ENCODE measurements at regions not wholly inside any gene's neighbourhood (a gene's known extent, or its start where the extent isn't known, plus 50 kb on each side); places are given as distances from the start of the nearest gene placed in this dataset.

GRCh38 chr13:105904034-105904742, 631.3 kb downstream of the EFNB2 start:
- Histone ChIP-seq H3K27ac (ENCODE audit: extremely low read depth, low read depth, low read length) (no peak overlapping the region), H3K36me3 (ENCODE audit: control insufficient read depth in 2 of 2, insufficient read depth in 1 of 2, low read length in 2 of 2) (no peaks in the 10 kb centered on the region), H3K4me3 (ENCODE audit: low read depth, low read length) (no peak overlapping the region), H3K9me3 (ENCODE audit: control insufficient read depth, insufficient read depth, low read depth, low read length) (no peaks in the 10 kb centered on the region), H3K4me1 (ENCODE audit: control insufficient read depth, insufficient read depth, low read length) (no peaks in the 10 kb centered on the region)
- no peak for TF ChIP-seq BCL11B (tag by site-specific recombination; IDR thresholded peaks at IDR 0.05; ENCODE audit: low read depth)
- TF ChIP-seq ZNF670 (tag by site-specific recombination; IDR thresholded peaks at IDR 0.05; ENCODE audit: low read depth): no peak
- TF ChIP-seq MZF1 (tag by site-specific recombination; IDR thresholded peaks at IDR 0.05; ENCODE audit: borderline replicate concordance): no peak
- no peak for TF ChIP-seq ZNF621 (tag by site-specific recombination; IDR thresholded peaks at IDR 0.05)
- TF ChIP-seq ZBTB26 (tag by site-specific recombination; optimal IDR thresholded peaks at IDR 0.05): no peak
- no peak for TF ChIP-seq ZNF311 (tag by site-specific recombination; IDR thresholded peaks at IDR 0.05; ENCODE audit: borderline replicate concordance)
- no peak for TF ChIP-seq ZNF280D (tag by site-specific recombination; IDR thresholded peaks at IDR 0.05)
- no peak for TF ChIP-seq ZNF426 (tag by site-specific recombination; IDR thresholded peaks at IDR 0.05)
- TF ChIP-seq ZNF133 (tag by site-specific recombination; IDR thresholded peaks at IDR 0.05): no peak
- TF ChIP-seq ZNF571 (tag by site-specific recombination; IDR thresholded peaks at IDR 0.05): no peak
- no peak for TF ChIP-seq SALL2 (tag by site-specific recombination; IDR thresholded peaks at IDR 0.05; ENCODE audit: borderline replicate concordance)
- no peak for TF ChIP-seq ZNF610 (tag by site-specific recombination; IDR thresholded peaks at IDR 0.05; ENCODE audit: borderline replicate concordance)
- no peak for TF ChIP-seq ZSCAN23 (tag by site-specific recombination; IDR thresholded peaks at IDR 0.05)
- no peak for TF ChIP-seq BCL6B (tag by site-specific recombination; IDR thresholded peaks at IDR 0.05)
- TF ChIP-seq ZNF560 (tag by site-specific recombination; IDR thresholded peaks at IDR 0.05; ENCODE audit: borderline replicate concordance): no peak
- no peak for TF ChIP-seq ZNF292 (tag by site-specific recombination; IDR thresholded peaks at IDR 0.05; ENCODE audit: borderline replicate concordance, low read depth)
- TF ChIP-seq ZNF23 (tag by site-specific recombination; IDR thresholded peaks at IDR 0.05; ENCODE audit: borderline replicate concordance): no peak
- TF ChIP-seq ZNF561 (tag by site-specific recombination; IDR thresholded peaks at IDR 0.05; ENCODE audit: borderline replicate concordance): no peak
- TF ChIP-seq MEIS1 (CRISPR knock-in tag; IDR thresholded peaks at IDR 0.05; ENCODE audit: borderline replicate concordance): no peak
- CTCF ChIA-PET: no interaction called here
- POLR2A ChIA-PET: no interaction called here

- H3K4me1 ChIP-seq (ENCODE audit: control insufficient read depth, insufficient read depth, low read length): no peaks in the 10 kb centered on the region
- H3K4me3 ChIP-seq (ENCODE audit: low read depth, low read length): no peak overlapping the region
- POLR2A ChIA-PET: no interaction called here
- H3K36me3 ChIP-seq (ENCODE audit: control insufficient read depth in 2 of 2, insufficient read depth in 1 of 2, low read length in 2 of 2): no peaks in the 10 kb centered on the region
- CTCF ChIA-PET: no interaction called here
- H3K27ac ChIP-seq (ENCODE audit: extremely low read depth, low read depth, low read length): no peak overlapping the region
- H3K9me3 ChIP-seq (ENCODE audit: control insufficient read depth, insufficient read depth, low read depth, low read length): no peaks in the 10 kb centered on the region
- TF ChIP-seq ZNF658 (tag by site-specific recombination; IDR thresholded peaks at IDR 0.05): no peak
- no peak for TF ChIP-seq ZSCAN30 (tag by site-specific recombination; IDR thresholded peaks at IDR 0.05)
- TF ChIP-seq ZBTB26 (tag by site-specific recombination; optimal IDR thresholded peaks at IDR 0.05): no peak
- TF ChIP-seq ZBTB49 (tag by site-specific recombination; IDR thresholded peaks at IDR 0.05; ENCODE audit: low read depth): no peak
- TF ChIP-seq ZBTB20 (tag by site-specific recombination; IDR thresholded peaks at IDR 0.05): no peak
- no peak for TF ChIP-seq ZNF530 (tag by site-specific recombination; IDR thresholded peaks at IDR 0.05; ENCODE audit: low read depth)
- TF ChIP-seq ZNF24 (tag by site-specific recombination; IDR thresholded peaks at IDR 0.05): no peak
- TF ChIP-seq ZNF174 (tag by site-specific recombination; IDR thresholded peaks at IDR 0.05): no peak
- TF ChIP-seq KLF8 (tag by site-specific recombination; IDR thresholded peaks at IDR 0.05): no peak
Observed at GRCh38 chr13:105902396-105902795, 633.1 kb downstream of the EFNB2 start.
